Stimulated activated CD4-positive, alpha-beta T cell treated with anti-CD3 and anti-CD28 coated beads, TNF-alpha, amount 100 ng/mL, for 1 hour (primary cell): ENCODE measurements at regions not wholly inside any gene's neighbourhood (a gene's known extent, or its start where the extent isn't known, plus 50 kb on each side); places are given as distances from the start of the nearest gene placed in this dataset.
"Not testable (repeated sequence)": the region's sequence is repeated elsewhere in the genome, so short reads cannot be mapped to it uniquely, and the experiment has no call there.

ENCODE experiments used
- DNase-seq, 3 donors: peaks; one replicate each; pipeline ENCODE4 v3.0.0-alpha.2; 2020; ENCODE audit warnings: low read depth in 3 of 3, low spot score in 1 of 3

DNA sequence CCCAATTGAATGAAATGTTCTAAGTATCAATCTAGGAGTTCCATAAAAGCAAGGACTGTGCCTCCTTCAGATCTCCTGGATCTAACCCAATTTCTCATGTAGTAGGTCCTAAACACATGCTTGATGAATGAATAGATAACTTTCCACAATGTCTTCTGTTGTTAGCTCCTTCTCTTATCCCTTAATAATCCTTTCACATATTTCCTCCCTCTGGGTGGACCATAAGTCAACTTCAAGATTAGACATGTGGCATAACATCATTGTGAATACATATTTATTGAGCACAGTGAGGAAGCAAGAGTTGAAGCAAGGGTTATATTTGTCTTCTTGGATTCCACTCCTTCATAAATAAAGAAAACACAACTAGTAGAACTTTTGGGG is 108.6 kb upstream of the EGFLAM start:
- DNase-seq = no peak

DNA sequence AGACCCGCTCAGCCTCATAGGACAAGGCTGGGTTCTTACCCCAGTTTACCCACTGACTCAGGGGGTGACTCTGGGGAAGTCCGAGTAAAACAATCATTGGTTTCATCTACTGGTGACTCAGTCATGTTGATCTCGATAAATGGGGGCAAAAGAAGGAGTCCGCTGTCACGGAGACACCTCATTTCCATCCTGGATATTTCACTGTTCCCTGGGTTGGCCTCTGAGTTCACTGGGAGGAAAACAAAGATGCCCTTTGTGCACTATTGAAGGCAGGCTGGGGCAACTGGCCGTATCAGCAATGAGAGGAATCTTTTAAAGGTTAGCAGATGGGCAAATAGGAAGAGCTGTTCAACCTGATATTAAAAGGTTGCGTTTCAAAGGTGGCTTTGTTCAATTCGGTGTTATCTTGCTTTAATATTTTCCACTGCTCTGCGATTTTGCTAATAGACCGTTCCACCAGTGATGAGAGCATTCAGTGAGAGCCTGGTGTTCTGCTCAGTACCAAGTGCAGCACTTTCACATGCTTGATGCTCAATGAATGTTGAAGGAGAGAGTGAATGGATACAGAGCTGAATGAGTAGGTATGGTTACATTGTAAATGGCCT is 110.2 kb upstream of the EGFLAM start:
- no peak for DNase-seq

DNA sequence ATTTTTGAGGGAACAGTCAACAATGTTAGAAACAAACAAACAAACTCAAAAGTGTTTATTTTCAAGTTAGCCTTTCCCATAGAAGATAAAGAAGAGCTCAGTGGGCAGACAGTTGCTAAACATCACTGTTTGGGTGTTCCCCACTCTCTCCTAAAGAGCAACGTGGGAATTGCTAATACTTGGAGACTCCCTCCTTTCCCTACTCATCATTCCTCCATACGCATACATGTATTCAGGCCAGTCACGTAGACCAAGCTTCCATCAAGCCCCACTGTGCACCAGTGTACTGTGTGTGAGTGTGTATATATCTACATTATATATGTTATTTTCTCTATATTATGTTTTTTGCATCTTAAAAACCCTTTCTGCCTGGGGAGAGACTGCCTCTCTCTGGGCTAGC is 115.0 kb upstream of the EGFLAM start:
- no peak for DNase-seq

DNA sequence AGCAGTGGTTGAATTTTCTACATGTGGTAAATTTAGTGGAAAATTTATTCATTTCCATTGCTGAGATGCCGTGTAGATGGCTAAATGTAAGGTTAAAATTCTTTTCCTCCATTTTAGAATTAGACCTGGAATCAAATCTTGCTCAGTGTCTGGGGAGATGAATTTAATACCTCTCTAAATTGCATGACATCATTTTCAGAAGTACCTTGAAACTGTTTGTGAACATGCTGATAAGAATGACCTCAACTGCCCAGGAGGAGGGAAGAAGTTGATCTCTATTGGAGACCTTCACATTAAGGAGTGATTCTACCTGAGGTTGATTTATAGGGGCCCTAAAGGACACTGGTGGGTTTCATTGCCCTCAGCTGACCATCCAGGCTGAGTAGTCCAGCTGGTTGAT is 116.7 kb upstream of the EGFLAM start:
- no peak for DNase-seq

DNA sequence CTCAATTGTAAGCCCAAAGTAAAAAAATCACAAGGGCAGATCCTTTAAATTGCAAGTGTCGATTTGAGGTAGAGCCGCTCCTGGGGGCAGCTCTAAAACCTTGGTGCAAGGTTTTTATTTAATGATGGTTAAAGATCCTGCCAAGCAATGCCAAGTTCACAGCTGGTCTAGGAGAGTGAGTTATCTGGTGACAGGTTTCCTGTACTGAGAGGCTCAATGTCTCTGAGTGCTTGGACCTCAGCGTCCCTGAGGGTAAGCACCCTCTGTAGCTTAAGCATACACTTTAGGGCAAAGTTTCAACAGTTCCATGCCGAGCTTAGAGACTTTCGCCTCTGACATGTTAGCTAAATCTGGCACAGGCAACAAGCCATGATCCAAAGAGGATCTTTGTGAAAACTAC is 119.8 kb upstream of the EGFLAM start:
- DNase-seq = no peak

DNA sequence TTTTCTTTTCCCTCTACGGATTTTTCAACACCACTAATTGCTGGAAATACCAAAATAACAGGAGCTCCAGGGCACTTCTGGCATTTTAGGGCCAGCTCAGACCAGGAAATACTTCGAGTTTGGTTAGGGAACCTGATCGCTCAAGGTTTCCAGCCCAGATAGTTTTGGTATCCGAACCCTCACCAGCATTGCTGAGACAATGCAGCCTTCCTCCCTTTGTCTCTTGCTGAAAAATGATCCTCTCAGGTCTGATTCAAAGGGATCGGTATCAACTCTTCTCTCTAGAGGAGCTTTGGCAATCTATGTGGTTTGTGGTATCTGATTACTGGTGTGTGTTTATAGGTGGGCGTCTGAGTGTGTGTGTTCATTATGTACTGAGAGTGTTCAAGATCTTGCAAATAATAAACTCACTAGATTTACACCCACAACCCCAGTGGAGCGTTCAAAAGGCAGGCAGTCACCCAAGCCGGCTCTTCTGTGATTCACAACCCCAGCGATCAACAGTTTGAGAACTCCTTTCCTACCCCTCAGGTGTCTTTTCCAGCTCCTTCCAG is 122.8 kb upstream of the EGFLAM start:
- no peak for DNase-seq

DNA sequence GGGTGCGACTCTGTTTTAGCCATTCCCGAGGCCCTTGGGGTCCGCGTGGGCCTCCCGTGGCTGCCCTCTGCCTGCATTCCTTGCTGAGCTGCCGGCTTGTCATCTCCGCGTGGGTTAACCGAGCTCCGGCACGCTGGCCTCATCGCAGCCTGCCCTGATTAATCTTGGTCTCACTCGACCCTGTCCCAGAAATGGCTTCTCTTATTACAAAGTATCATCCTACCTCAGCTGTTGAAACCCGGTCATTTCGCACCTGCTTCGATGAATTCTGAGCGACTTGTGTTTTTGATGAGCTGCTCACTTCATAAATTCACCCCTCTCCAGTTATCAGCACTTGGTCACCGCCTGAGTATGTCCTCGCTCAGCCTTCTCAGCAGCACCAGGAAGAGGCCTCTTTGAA is 123.5 kb upstream of the EGFLAM start:
- DNase-seq = no peak

DNA sequence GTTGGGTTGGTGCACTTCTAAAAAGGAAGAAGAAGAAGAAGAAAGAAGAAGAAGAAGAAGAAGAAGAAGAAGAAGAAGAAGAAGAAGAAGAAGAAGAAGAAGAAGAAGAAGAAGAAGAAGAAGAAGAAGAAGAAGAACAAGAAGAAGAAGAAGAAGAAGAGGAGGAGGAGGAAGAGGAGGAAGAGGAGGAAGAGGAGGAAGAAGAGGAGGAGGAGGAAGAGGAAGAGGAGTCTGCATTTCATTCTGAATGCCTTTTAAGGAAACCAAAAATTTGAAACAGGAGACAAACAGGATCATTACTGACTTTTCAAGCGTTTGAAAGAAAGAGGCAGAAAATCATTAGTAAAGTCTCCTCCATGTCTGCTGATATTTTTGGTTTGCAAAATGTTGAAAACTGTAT is 124.1 kb upstream of the EGFLAM start:
- DNase-seq = not testable (repeated sequence)

DNA sequence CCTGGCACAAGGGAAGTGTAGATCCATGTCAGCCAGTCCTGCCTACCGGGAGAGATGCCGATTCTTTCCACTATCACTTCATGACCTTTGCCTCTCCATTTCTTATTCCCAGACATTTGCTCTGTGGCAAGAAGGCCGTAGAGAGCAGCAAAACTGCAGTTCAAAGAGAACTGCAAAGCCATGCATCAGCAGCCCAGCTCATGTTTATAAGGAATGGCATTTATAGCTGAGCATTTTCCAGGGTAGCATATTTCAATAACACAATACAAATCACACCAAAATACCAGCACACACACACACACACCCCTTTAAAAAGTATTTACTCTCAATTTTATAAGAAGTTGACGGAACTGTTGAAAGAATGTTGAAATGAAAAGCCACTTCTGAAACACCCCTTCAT is 126.7 kb upstream of the EGFLAM start:
- no peak for DNase-seq

DNA sequence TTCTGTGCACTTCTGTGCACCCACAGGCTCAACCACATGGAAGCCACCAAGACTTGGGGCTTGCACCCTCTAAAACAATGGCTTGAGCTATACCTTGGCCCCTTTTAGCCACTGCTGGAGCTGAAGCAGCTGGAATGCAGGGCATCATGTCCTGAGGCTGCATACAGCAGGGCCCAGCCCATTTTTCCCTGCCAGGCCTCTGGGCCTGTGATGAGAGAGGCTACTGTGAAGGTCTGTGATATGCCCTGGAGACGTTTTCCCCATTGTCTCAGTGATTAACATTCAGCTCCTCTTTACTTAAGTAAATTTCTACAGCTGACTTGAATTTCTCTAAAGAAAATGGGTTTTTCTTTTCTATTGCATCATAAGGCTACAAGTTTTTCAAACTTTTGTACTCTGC is 134.0 kb upstream of the EGFLAM start:
- DNase-seq = no peak

DNA sequence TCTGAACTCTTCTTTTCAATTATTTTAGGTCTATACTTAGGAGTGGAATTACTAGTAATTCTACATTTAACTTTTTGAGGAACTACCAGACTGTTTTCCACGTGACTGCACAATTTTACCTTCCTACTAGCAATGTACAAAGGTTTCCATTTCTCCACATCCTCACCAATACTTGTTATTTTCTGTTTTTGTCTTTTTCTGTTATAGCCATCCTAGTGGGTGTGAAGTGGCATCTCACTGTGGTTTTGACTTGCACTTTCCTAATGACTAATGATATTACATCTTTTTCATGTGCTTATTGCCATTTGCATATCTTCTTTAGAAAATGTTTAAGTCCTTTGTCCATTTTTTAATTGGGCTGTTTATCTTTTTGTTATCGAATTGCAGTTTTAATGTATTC is 136.9 kb upstream of the EGFLAM start:
- no peak for DNase-seq

DNA sequence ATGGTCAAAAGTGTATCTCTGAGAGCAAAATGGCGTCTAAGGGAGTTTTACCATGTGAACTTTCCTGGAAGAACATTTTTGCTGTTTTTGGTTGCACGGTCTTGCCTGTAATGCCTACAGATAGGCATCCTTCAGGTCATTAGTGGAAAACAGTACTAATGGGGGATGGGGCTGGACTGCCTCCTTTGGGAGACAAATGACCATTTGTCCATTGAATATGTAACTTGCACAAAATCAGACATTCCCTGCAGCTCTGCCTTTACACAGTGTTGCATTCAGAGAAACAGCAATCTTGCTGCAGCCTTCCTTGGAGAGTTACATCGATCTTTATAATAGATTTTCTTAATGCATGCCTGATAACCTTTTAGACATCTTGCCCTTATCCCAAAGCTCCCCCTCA is 138.5 kb upstream of the EGFLAM start:
- no peak for DNase-seq

DNA sequence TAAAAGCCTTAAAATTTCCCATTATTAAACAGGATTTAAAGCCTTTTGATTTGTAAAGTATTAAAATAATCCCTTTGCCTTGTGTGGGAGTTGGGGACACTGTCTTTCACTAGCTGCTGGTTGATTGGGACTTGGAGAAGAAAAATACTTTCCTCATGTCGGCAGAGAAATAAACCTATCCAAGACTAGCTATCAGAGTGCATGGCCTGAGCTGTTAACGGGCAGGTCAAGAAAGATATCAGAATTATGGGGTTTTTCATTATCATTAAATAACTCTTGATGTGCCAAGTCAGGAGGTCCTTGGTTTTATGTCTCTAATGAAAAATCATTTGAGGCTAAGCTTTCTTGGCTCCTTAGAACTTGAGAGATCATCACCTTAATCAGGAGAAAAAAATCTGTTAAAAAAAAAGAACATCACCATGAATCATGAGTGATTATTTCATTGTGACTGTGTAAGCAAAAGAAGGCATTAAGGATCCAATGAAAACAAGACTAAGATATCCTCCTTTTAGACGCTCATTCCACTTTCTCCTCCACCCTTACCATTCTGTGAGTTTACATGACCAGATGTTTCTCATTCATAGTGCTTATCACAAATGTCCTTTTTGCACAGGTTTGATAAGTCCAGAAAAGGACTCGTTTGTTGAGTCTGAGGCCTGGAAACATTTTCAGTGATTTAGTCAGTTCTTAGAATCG is 140.4 kb upstream of the EGFLAM start:
- no peak for DNase-seq

DNA sequence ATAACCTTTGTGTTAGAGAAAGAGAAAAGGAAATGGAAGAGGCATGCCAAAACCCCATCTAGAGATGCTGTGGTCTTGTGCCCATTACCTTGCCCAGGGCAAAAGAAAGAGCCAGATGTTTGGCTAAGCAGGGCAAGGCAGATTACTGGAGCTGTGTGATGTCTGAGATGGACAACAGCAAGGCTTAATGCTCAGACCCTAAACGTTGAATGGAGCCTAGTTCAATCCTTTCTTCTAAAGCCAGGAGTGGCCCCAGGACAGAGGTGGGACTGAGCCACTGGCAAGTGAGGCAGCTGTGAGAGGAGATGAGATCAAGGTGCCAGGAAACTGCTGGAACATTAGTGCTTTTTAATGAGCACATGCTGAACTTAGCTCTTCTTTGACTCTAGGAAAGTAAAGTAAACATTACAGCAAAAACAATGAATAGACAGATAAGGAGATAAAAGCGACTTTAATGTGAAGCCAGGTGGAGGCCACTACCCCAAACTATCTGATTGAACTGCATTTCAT is 143.0 kb upstream of the EGFLAM start:
- no peak for DNase-seq

DNA sequence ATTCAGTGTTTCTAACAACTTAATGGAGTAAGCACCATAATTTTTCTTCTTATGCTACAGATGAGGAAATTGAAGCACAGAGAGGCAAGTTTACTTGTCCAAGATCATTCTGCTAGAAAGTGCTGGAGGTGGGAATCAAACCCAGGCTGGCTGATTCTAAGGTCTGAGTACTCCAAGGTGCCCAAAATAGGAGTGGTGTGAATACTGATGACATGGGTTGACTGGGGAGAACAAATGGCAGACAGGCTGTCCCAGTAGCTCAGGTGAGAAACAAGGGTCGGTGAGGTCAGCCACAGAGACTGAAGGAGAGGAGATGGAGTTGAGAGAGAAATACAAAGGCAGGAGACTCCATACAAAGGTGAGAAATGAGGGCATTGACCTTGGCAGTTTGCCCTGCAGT is 144.5 kb upstream of the EGFLAM start:
- DNase-seq = no peak

DNA sequence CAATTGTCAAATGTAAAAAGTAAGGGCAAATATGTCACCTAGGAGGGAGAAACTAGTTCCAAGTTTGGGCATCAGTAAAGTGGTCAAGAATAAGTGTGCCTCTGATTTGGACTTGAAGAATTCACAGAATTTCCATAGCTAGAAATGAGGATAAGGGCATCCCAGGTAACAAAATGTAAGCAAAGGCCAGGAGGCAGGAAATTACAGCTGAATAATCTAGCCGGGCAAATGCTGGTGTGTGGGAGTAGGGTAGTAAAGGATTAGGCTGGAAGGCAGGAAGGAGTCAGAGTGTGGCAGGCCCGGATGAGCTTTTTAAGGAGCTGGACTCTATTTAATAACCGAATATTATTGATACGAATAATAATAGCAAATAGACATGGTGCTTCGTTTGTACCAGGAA is 144.9 kb upstream of the EGFLAM start:
- DNase-seq = no peak

DNA sequence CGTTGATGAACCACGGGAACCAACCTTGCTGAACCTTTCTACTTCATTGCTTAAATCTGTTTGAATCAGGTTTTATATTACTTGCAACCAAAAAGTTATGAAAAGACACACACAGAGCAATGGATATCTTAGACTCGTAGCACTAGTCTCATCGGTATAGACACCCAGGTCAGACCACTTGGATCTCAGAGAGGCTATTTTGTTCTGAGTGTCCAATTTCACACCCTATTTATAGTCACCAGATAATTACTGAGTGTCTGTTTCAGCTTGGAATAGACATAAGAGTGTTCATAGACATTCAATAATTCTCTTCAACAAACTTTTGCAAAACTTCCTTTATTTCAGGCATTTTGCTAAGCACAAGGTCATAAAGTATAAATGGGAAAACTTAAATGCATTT is 145.4 kb upstream of the EGFLAM start:
- DNase-seq = no peak

DNA sequence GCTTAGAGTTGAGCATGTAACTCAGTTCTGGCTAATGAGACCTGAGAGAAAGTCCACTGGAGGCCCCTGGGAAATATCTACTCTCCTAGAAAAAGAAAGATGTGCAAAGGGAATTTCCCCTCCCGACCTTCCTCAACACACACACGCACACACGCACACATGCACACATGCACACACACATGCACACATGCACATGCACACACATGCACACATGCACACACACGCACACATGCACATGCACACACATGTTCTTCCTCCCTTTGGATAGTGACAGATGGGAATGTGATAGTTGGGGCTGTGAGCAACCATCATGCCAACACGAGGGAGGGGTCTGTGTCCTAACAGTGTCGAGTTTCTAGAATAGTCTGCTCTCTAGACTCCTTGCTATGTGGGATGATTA is 148.2 kb upstream of the EGFLAM start:
- no peak for DNase-seq

DNA sequence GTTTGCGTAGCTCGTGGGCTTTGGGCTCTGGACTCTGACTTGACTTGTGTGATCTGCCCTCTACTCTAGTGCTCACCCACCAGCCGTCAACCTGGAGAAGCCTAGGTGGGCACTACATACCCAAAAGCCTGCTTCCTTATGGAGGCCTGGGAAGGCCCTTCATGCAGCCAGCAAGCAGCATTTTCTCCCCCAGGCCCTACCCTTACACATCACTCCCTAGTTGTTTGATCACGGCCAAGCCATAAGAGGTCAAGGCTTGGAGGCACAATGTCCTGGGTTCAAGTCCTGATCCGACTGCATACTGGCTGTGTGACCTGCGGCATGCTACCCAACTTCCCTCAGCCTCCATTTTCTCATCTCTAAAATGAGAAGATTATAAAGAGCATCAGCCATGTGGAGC is 151.3 kb upstream of the EGFLAM start:
- no peak for DNase-seq

DNA sequence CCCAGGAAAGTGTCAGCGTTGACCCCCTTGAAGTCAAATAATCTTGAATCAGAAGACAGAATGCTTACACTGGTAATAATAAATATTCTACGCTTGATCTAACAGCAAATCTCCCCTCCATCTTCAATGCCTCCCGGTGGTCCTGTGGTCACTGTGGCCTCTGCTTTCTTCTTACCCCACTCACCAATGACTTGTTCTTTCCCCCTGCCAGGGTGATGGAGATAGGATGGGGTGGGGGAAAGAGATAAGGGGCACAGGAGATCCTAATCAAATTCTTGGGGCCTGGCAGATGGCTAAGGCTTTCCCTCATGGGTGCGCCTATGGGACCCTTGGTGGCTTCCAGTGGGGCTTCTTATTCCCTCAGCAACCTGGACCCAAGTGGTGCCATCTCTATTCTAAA is 152.6 kb upstream of the EGFLAM start:
- no peak for DNase-seq

DNA sequence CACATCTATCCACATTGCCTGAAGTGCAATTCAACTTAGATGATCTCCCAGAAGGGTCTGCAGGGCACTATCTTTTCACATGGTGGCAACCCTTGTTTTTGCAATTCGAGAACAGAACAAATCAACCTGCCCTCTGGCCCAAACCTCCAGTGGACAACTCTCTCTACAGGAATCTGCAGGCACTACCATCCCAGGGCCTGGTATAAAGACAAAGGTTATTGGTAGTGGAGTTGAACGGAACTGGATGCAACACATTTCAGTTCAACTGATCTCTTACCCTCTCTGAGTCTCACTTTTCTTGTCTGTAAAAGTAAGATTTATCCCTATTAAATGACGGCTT is 153.2 kb upstream of the EGFLAM start:
- no peak for DNase-seq

DNA sequence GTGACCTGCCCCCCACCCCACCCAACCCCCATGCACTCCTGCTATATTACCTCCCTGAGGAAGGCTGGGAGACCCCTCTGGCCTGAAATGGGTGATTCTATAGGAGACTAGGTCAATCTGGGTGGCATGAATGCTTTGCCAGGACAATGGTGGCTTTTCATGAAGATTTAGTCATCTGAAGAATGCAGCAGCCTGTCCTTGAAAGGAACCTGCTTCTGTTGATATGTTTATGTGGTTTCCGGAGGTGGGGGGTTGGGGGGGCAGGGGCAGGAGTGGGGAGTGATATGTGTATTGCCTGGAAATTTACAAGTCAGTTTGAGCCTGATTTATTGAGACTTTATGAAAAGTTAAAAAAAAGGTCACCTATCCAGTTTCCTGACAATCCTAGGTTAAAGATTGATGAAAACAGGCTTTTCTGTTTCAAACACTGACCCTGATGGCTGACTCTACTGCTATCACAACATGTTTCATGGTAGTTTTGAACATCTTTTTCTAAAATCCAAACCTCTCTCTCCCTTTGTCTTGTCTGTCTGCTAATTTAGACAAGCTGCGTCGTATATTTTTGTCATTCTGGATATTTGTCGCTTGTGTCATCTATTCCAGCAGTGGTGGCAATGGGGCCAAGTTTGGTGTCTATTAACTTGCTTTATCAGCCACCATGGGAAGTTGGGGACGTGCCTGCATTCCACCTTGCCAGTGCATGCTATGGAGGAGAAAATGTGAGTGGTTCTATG is 153.7 kb upstream of the EGFLAM start:
- no peak for DNase-seq
